T follicular helper cell (primary cell): ENCODE measurements at regions not wholly inside any gene's neighbourhood (a gene's known extent, or its start where the extent isn't known, plus 50 kb on each side); places are given as distances from the start of the nearest gene placed in this dataset.
A peak's percentile ranks its signal among the peaks of the same experiment; 100 is the strongest.

Experiments used
- DNase-seq: peaks from one replicate; pipeline ENCODE4 v3.0.0-alpha.2; 2020; ENCODE audit warnings: low read depth

- no peak for DNase-seq
Measured at GRCh38 chr3:124576565-124577493, 153.4 kb upstream of the UMPS start.

GRCh38 chr3:124577494-124578167 is 152.6 kb upstream of the UMPS start:
- no peak for DNase-seq

- no peak for DNase-seq
Measured at GRCh38 chr3:124579641-124580040, 150.6 kb upstream of the UMPS start.

GRCh38 chr3:124582196-124582595 is 148.1 kb upstream of the UMPS start:
- no peak for DNase-seq

GRCh38 chr3:124582621-124583395 is 147.4 kb upstream of the UMPS start:
- no peak for DNase-seq

GRCh38 chr3:124584245-124584551 is 146.1 kb upstream of the UMPS start:
- no peak for DNase-seq

- DNase-seq = peak; percentile 3
Measured at GRCh38 chr3:124584552-124585391, 145.5 kb upstream of the UMPS start.

- DNase-seq = no peak
Measured at GRCh38 chr3:124586126-124587052, 143.9 kb upstream of the UMPS start.

GRCh38 chr3:124587053-124587408 is 143.2 kb upstream of the UMPS start:
- DNase-seq = no peak

- no peak for DNase-seq
Measured at GRCh38 chr3:124588036-124588435, 142.2 kb upstream of the UMPS start.

GRCh38 chr3:124588794-124589193 is 141.5 kb upstream of the UMPS start:
- DNase-seq = no peak

- DNase-seq = no peak
Measured at GRCh38 chr3:124591699-124592098, 138.6 kb upstream of the UMPS start.

- no peak for DNase-seq
Measured at GRCh38 chr3:124592658-124593441, 137.4 kb upstream of the UMPS start.

- no peak for DNase-seq
Measured at GRCh38 chr3:124593442-124593829, 136.8 kb upstream of the UMPS start.

- no peak for DNase-seq
Measured at GRCh38 chr3:124594581-124594980, 135.7 kb upstream of the UMPS start.

GRCh38 chr3:124597273-124597672 is 133.0 kb upstream of the UMPS start:
- DNase-seq = no peak

GRCh38 chr3:124597979-124598378 is 132.3 kb upstream of the UMPS start:
- no peak for DNase-seq

GRCh38 chr3:124599147-124599765 is 131.0 kb upstream of the UMPS start:
- DNase-seq = no peak
